Hepatocyte (in vitro differentiated cells): ENCODE measurements at regions not wholly inside any gene's neighbourhood (a gene's known extent, or its start where the extent isn't known, plus 50 kb on each side); places are given as distances from the start of the nearest gene placed in this dataset.

Experiments used
- DNase-seq: peaks from one replicate; pipeline ENCODE4 v3.0.0-alpha.2; 2016; ENCODE audit warnings: low spot score
- H2AFZ ChIP-seq: fragments of 200-600 bp; sonication (generic); 2 replicates; pipeline ENCODE4 v1.6.0; 2016; ENCODE audit warnings: antibody characterized with exemption, mild to moderate bottlenecking
- H3K27ac ChIP-seq: fragments of 200-600 bp; sonication (generic); 2 replicates; pipeline ENCODE4 v1.5.1; 2016; ENCODE audit warnings: mild to moderate bottlenecking
- H3K27me3 ChIP-seq: fragments of 200-600 bp; sonication (generic); 2 replicates; pipeline ENCODE4 v1.6.1; 2016
- H3K36me3 ChIP-seq: fragments of 200-600 bp; sonication (generic); replicated peaks from 2 replicates; pipeline ENCODE4 v1.5.1; 2016; ENCODE audit warnings: low read depth; ENCODE audit not compliant: insufficient read depth
- H3K4me1 ChIP-seq: fragments of 200-600 bp; sonication (generic); 2 replicates; pipeline ENCODE4 v1.5.1; 2016; ENCODE audit warnings: mild to moderate bottlenecking, moderate library complexity; ENCODE audit not compliant: insufficient read depth
- H3K4me2 ChIP-seq: fragments of 200-600 bp; sonication (generic); 2 replicates; pipeline ENCODE4 v1.6.0; 2016
- H3K4me3 ChIP-seq: fragments of 200-600 bp; sonication (generic); 2 replicates; pipeline ENCODE4 v1.5.1; 2016; ENCODE audit warnings: mild to moderate bottlenecking
- H3K79me2 ChIP-seq: fragments of 200-600 bp; sonication (generic); 2 replicates; pipeline ENCODE4 v1.6.0; 2017; ENCODE audit warnings: mild to moderate bottlenecking
- H3K9me2 ChIP-seq: fragments of 200-600 bp; sonication (generic); replicated peaks from 2 replicates; pipeline ENCODE4 v1.6.0; 2017; ENCODE audit warnings: mild to moderate bottlenecking; ENCODE audit not compliant: insufficient read depth
- H3K9me3 ChIP-seq: fragments of 200-600 bp; sonication (generic); 2 replicates; pipeline ENCODE4 v1.5.1; 2016; ENCODE audit warnings: low read depth, mild to moderate bottlenecking
- H4K20me1 ChIP-seq: fragments of 200-600 bp; sonication (generic); 2 replicates; pipeline ENCODE4 v1.6.0; 2016; ENCODE audit warnings: mild to moderate bottlenecking; ENCODE audit not compliant: insufficient read depth, poor library complexity, severe bottlenecking
- EZH2 ChIP-seq: fragments of 200-600 bp; sonication (generic); IDR thresholded peaks from 2 replicates; pipeline ENCODE4 v1.6.1; 2016; ENCODE audit warnings: antibody characterized with exemption, mild to moderate bottlenecking, borderline replicate concordance
- EZH2phosphoT487 ChIP-seq: fragments of 200-600 bp; sonication (generic); IDR thresholded peaks from one replicate; pipeline ENCODE4 v1.6.1; 2018; ENCODE audit warnings: antibody characterized with exemption, mild to moderate bottlenecking, low read depth, moderate library complexity; ENCODE audit not compliant: unreplicated experiment, severe bottlenecking
- WGBS: methylation state at CpG from one replicate; pipeline ENCODE4 v1.1.6; 2016; ENCODE audit warnings: low lambda C conversion rate; ENCODE audit errors: missing lambda C conversion rate; 5-methylcytosine and 5-hydroxymethylcytosine counted together
- TF ChIP-seq, protein P1 (sequence below): fragments of 200-600 bp; sonication (generic); IDR thresholded peaks from 2 replicates; pipeline ENCODE4 v1.5.1; 2016; ENCODE audit warnings: antibody characterized with exemption, mild to moderate bottlenecking; ENCODE audit not compliant: poor library complexity

DNA sequence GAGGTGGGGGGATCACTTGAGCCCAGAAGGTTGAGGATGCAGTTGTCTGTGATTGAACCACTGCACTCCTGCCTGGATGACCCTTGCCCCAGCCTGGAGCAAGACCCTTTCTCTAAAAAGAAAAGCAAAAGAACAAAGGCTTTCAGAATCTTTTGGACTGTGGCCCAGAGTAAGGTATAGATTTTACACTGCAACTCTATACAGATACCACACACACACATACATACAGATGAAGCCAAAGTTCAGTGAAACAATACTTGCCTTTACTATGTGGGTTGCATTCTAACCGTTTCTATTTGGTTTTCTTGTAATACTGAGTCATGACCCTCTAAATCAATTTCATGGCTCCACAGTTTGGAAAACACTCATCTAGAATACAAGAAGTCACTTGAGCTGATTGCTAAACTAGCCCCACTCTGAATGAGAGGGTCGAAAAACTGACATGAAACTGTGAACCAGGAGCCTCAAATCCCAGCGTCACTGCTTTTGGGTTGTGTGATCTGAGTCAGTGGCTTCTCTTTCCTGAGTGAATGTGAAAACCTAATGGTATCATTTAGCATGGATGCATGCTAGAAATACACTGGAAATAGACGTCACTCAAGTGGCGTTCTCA, 756.1 kb downstream of the UQCRFS1 start:
- Histone ChIP-seq H3K9me3 (no peaks in the 10 kb centered on the region), H3K27ac (no peak overlapping the region), H3K4me1 (no peaks in the 10 kb centered on the region), H3K27me3 (no peaks in the 10 kb centered on the region), H4K20me1 (no peaks in the 10 kb centered on the region), H3K4me3 (no peak overlapping the region), H3K36me3 (no peaks in the 10 kb centered on the region), H2AFZ (no peak overlapping the region), H3K4me2 (no peak overlapping the region), H3K79me2 (no peaks in the 10 kb centered on the region), H3K9me2 (no peaks in the 10 kb centered on the region)
- DNase-seq, result no peak
- WGBS, result 75% methylated on average over 5 of the region's 5 CpGs
- no peak for TF ChIP-seq EZH2

DNA sequence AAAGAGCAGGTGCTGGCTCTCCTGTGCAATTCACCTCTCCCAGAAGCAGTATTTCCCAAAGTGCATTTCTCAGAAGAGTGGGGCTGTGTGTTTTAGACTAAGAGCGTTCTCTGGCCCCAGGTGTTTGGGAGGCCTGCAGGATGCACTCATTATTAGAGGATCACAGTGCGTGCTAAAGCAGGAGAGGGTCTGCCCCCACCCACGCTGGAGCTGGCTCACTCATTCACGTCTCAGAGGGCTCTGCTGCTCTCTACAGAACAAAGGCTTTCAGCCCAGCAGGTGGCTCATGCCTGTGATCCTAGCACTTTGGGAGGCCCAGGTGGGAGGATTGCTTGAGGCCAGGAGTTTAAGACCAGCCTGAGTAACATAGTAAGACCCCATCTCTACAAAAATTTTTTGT, 756.7 kb downstream of the UQCRFS1 start:
- no peaks in the 10 kb centered on the region for H3K9me3 ChIP-seq
- H4K20me1 ChIP-seq, result no peaks in the 10 kb centered on the region
- no peaks in the 10 kb centered on the region for H3K4me1 ChIP-seq
- no peaks in the 10 kb centered on the region for H3K9me2 ChIP-seq
- no peaks in the 10 kb centered on the region for H3K36me3 ChIP-seq
- WGBS, result 55% methylated on average over 4 of the region's 4 CpGs
- no peak for DNase-seq
- H3K27ac ChIP-seq, result no peak overlapping the region
- no peak overlapping the region for H3K4me2 ChIP-seq
- H3K27me3 ChIP-seq, result no peaks in the 10 kb centered on the region
- no peak for TF ChIP-seq EZH2phosphoT487
- TF ChIP-seq EZH2, result no peak
- TF ChIP-seq, protein P1, sequence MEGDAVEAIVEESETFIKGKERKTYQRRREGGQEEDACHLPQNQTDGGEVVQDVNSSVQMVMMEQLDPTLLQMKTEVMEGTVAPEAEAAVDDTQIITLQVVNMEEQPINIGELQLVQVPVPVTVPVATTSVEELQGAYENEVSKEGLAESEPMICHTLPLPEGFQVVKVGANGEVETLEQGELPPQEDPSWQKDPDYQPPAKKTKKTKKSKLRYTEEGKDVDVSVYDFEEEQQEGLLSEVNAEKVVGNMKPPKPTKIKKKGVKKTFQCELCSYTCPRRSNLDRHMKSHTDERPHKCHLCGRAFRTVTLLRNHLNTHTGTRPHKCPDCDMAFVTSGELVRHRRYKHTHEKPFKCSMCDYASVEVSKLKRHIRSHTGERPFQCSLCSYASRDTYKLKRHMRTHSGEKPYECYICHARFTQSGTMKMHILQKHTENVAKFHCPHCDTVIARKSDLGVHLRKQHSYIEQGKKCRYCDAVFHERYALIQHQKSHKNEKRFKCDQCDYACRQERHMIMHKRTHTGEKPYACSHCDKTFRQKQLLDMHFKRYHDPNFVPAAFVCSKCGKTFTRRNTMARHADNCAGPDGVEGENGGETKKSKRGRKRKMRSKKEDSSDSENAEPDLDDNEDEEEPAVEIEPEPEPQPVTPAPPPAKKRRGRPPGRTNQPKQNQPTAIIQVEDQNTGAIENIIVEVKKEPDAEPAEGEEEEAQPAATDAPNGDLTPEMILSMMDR, result no peak
- H2AFZ ChIP-seq, result no peak overlapping the region
- H3K4me3 ChIP-seq, result no peak overlapping the region
- H3K79me2 ChIP-seq, result no peaks in the 10 kb centered on the region

DNA sequence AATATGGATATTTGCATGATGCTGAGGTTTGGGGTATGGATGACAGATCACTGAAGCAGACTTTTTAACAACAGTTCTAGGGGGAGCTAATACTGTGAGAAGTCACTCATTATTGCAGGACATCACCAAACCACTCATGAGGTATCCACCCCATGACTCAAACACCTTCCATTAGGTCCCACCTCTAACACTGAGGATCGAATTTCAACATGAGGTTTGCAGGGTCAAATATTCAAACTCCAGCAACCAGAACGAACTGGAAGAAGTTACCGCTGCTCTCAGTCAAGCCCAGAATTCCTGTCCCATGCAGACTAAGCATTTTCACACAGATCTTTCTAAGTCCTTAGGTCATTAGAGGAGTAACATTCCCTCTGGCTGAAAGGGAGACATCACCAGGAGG, 758.9 kb downstream of the UQCRFS1 start:
- H3K4me1 ChIP-seq, result no peaks in the 10 kb centered on the region
- no peak overlapping the region for H2AFZ ChIP-seq
- no peaks in the 10 kb centered on the region for H3K9me3 ChIP-seq
- no peak overlapping the region for H3K4me3 ChIP-seq
- no peak overlapping the region for H3K4me2 ChIP-seq
- WGBS, result 39% methylated on average over 3 of the region's 3 CpGs
- H3K9me2 ChIP-seq, result no peaks in the 10 kb centered on the region
- no peaks in the 10 kb centered on the region for H3K79me2 ChIP-seq
- no peaks in the 10 kb centered on the region for H4K20me1 ChIP-seq
- no peaks in the 10 kb centered on the region for H3K27me3 ChIP-seq
- H3K36me3 ChIP-seq, result no peaks in the 10 kb centered on the region
- TF ChIP-seq EZH2 (no peak), EZH2phosphoT487 (no peak)
- TF ChIP-seq, protein P1, result no peak
- H3K27ac ChIP-seq, result no peak overlapping the region
- DNase-seq, result no peak

DNA sequence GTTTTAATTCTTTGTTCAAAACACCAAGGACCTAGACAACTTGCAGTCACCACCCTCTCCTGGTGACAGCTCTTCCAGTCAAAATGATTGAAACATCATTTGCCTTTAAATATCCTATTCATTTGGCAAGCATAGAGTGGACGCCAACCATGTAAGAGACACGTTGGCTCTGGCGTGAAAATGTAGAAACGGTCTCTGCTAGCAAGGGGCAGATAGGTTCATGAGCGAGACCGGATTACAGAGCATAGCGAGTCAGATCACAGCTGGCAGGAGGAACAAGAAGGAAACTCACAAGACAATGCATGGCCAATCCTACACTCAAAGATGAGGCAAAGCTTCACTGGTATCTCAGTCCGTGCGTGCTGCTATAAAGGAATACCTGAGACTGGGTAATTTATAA, 759.5 kb downstream of the UQCRFS1 start:
- no peaks in the 10 kb centered on the region for H4K20me1 ChIP-seq
- no peak overlapping the region for H3K27ac ChIP-seq
- no peaks in the 10 kb centered on the region for H3K4me1 ChIP-seq
- no peaks in the 10 kb centered on the region for H3K36me3 ChIP-seq
- no peaks in the 10 kb centered on the region for H3K79me2 ChIP-seq
- no peak overlapping the region for H3K4me2 ChIP-seq
- DNase-seq, result no peak
- no peak overlapping the region for H2AFZ ChIP-seq
- WGBS, result 96% methylated on average over 9 of the region's 9 CpGs
- no peaks in the 10 kb centered on the region for H3K9me3 ChIP-seq
- TF ChIP-seq EZH2 (no peak), EZH2phosphoT487 (no peak)
- TF ChIP-seq, protein P1, result no peak
- H3K4me3 ChIP-seq, result no peak overlapping the region
- H3K9me2 ChIP-seq, result no peaks in the 10 kb centered on the region
- no peaks in the 10 kb centered on the region for H3K27me3 ChIP-seq
